GM10266 (cell line): ENCODE measurements at regions not wholly inside any gene's neighbourhood (a gene's known extent, or its start where the extent isn't known, plus 50 kb on each side); places are given as distances from the start of the nearest gene placed in this dataset.
"Not testable (repeated sequence)": the region's sequence is repeated elsewhere in the genome, so short reads cannot be mapped to it uniquely, and the experiment has no call there.

ENCODE experiments used
- DNase-seq: peaks from one replicate; pipeline ENCODE4 v3.0.0; 2012; ENCODE audit errors: extremely low spot score
- CTCF ChIP-seq: IDR thresholded peaks from 2 replicates; pipeline ENCODE4 v1.5.1; 2012; ENCODE audit warnings: mild to moderate bottlenecking, low read depth; ENCODE audit not compliant: control insufficient read depth, insufficient read depth; ENCODE audit errors: missing control alignments

GRCh38 chr2:166792808-166793207, 95.5 kb upstream of the XIRP2 start:
- no peak for TF ChIP-seq CTCF
- no peak for DNase-seq

DNA sequence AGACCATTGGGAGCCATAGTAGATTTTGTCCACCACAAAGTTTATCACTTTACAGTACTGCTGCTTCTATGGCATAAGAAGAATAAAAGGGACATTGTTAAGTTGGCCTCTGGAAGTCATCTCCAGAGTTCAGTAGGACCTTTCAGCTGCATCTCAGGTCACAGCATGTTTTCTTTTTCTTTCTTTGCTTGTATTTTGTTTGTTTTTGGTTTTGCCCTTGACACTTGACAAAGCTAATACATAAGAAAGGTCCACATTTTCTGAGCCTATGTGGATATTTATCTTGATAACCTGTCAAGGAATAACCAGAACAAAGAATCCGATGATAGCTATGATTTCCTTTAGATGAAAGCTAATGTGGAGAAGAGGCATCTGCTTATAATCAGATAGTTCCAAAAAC, 101.6 kb upstream of the XIRP2 start:
- no peak for TF ChIP-seq CTCF
- DNase-seq: no peak

DNA sequence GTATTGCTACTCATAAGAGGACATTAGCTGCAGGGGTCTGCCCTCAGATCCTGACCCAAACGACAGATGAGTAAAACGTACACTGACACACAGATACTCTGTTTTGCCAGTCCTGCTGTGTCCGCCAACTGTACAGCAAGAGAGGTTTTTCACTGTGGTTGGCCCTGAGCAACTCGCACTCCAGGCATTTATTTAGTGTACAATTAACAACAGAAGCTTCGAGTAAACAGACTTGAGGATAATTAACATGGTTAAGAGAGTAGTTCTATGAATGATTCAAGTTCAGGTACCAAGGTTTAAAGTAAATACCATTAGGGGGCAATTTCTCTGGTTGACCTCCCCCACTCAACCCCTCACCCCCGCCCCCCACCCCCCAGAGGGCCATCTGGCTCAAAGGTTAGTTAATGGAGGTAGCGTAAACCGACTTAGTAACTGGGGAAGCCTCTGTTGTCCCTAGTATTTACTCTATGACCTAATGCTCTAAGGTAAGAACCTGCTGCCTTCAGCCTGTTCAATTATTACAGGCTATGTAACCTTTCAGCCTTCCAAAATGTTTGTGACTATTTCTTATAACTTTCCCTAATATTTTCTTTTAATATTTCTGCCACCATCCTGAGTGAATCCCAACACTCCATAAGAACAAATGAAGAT, 103.9 kb upstream of the XIRP2 start:
- no peak for TF ChIP-seq CTCF
- no peak for DNase-seq

DNA sequence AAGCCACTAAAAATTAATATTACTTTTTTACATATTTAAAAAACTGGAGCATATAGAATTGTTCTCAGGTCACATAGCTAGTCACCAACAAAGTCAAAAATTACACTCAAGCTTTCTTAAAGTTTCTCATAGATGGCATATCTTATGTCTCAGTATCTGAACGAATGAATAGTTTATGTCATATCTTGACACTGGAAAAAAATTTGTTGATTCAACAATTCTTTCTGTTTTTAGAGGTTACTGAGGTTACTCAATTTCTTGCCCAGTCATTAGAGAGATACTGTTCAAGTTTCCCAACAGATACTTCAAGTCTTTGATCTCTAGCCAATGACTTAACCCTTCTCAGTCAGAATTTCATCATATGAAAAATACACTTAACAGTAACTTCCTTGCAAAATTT, 113.1 kb upstream of the XIRP2 start:
- TF ChIP-seq CTCF: no peak
- DNase-seq: no peak

GRCh38 chr2:166773308-166773949, 114.9 kb upstream of the XIRP2 start:
- no peak for TF ChIP-seq CTCF
- DNase-seq: no peak

GRCh38 chr2:166768393-166769123, 119.7 kb upstream of the XIRP2 start:
- TF ChIP-seq CTCF: no peak
- DNase-seq: no peak

DNA sequence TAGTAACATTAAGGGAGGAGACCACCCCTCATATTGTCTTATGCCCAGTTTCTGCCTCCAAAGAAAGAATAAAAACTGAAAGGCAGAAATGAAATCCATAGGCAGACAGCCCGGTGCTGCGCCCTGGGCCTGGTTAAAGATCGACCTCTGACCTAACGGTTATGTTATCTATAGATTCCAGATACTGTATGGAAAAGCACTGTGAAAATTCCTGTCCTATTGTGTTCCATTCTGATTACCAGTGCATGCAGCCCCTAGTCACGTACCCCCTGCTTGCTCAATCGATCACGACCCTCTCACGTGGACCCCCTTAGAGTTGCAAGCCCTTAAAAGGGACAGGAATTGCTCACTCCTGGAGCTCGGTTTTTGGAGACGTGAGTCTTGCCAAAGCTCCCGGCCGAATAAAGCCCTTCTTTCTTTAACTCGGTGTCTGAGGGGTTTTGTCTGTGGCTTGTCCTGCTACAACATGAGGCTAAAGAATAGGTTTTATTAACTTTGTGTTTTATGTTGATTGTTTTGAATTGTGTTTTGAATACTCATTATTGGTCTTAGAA, 121.4 kb upstream of the XIRP2 start:
- not testable (repeated sequence) for DNase-seq
